ENCODE measurements at regions not wholly inside any gene's neighbourhood (a gene's known extent, or its start where the extent isn't known, plus 50 kb on each side); places are given as distances from the start of the nearest gene placed in this dataset.

DNA sequence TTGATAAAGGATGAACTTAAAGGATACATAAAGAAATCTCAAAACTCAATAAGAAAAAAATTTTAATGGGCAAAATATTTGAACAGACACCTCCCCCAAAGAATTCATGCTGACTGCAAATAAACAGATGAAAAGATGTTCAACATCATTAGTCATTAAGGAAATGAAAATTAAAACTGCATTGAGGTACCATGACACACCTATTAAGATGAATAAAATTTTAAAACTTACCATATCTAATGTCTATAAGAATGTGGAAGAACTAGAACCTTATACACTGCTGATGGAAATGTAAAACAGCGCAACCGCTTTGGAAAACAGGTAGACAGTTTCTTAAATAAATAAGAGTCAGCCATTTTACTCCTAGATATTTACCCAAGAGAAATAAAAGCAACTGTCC is 266.8 kb upstream of the TET2 start:
- no peak for ATAC-seq

More for the DNA sequence above, 266.8 kb upstream of the TET2 start:
- Mint-ChIP-seq H3K36me3 (ENCODE audit: low read depth) (no peaks in the 10 kb centered on the region), H3K27ac (no peak overlapping the region), H3K4me3 (no peak overlapping the region), H3K27me3 (ENCODE audit: insufficient read depth, low read depth, poor library complexity) (no peaks in the 10 kb centered on the region), H3K4me1 (peaks cover 7% of the 10 kb centered on the region; the same call in 2 of the 3 replicates), H3K9me3 (no peaks in the 10 kb centered on the region)
- Histone ChIP-seq H3K36me3 (ENCODE audit: insufficient read depth) (no peaks in the 10 kb centered on the region), H3K4me2 (no peak overlapping the region), H4K20me1 (replicated peaks; ENCODE audit: insufficient read depth) (no peaks in the 10 kb centered on the region), H3K27ac (ENCODE audit: low read depth) (no peak overlapping the region), H3K79me2 (replicated peaks; ENCODE audit: insufficient read depth) (no peaks in the 10 kb centered on the region), H3K4me1 (ENCODE audit: insufficient read depth) (no peaks in the 10 kb centered on the region), H3F3A (replicated peaks; ENCODE audit: low read depth) (no peaks in the 10 kb centered on the region), H3K27me3 (ENCODE audit: insufficient read depth) (no peaks in the 10 kb centered on the region), H3K9me2 (ENCODE audit: insufficient read depth) (no peaks in the 10 kb centered on the region), H2AFZ (no peak overlapping the region), H3K4me3 (no peak overlapping the region)
- TF ChIP-seq POLR2AphosphoS5 (IDR thresholded peaks at IDR 0.05; ENCODE audit: low read depth) = no peak
- TF ChIP-seq EZH2 (IDR thresholded peaks at IDR 0.05; ENCODE audit: low read depth, unreplicated experiment) = no peak
- TF ChIP-seq EZH2phosphoT487 (IDR thresholded peaks at IDR 0.05; ENCODE audit: unreplicated experiment) = no peak
- TF ChIP-seq ZNF462 (CRISPR knock-in tag; IDR thresholded peaks at IDR 0.05) = no peak
- no peak for TF ChIP-seq CTCF (conservative IDR thresholded peaks at IDR 0.05; ENCODE audit: low read depth in 2 of 2)
- TF ChIP-seq CREB1 (CRISPR knock-in tag; IDR thresholded peaks at IDR 0.05; ENCODE audit: low read depth) = no peak
- no peak for TF ChIP-seq ZNF331 (CRISPR knock-in tag; IDR thresholded peaks at IDR 0.05; ENCODE audit: low read depth)
- TF ChIP-seq ETS1 (IDR thresholded peaks at IDR 0.05) = no peak
- no peak for TF ChIP-seq NANOG (IDR thresholded peaks at IDR 0.05; ENCODE audit: borderline replicate concordance)
- no peak for TF ChIP-seq STAT1 (IDR thresholded peaks at IDR 0.05; ENCODE audit: unreplicated experiment)
- no peak for TF ChIP-seq ZNF114 (CRISPR knock-in tag; IDR thresholded peaks at IDR 0.05)
- no peak for TF ChIP-seq JUNB (IDR thresholded peaks at IDR 0.05; ENCODE audit: unreplicated experiment)
- no peak for TF ChIP-seq REST (IDR thresholded peaks at IDR 0.05; ENCODE audit: unreplicated experiment)
- no peak for DNase-seq (ENCODE audit: low spot score)
